ENCODE measurements at regions not wholly inside any gene's neighbourhood (a gene's known extent, or its start where the extent isn't known, plus 50 kb on each side); places are given as distances from the start of the nearest gene placed in this dataset.

GRCh38 chr21:21605521-21605920 lies 607.3 kb downstream of the NCAM2 start:
- H3K27ac ChIP-seq, result no peak overlapping the region
- TF ChIP-seq, protein P1, sequence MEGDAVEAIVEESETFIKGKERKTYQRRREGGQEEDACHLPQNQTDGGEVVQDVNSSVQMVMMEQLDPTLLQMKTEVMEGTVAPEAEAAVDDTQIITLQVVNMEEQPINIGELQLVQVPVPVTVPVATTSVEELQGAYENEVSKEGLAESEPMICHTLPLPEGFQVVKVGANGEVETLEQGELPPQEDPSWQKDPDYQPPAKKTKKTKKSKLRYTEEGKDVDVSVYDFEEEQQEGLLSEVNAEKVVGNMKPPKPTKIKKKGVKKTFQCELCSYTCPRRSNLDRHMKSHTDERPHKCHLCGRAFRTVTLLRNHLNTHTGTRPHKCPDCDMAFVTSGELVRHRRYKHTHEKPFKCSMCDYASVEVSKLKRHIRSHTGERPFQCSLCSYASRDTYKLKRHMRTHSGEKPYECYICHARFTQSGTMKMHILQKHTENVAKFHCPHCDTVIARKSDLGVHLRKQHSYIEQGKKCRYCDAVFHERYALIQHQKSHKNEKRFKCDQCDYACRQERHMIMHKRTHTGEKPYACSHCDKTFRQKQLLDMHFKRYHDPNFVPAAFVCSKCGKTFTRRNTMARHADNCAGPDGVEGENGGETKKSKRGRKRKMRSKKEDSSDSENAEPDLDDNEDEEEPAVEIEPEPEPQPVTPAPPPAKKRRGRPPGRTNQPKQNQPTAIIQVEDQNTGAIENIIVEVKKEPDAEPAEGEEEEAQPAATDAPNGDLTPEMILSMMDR (IDR thresholded peaks at IDR 0.05), result no peak
- DNase-seq (ENCODE audit: low spot score), result no peak
- H3K4me3 ChIP-seq, result no peak overlapping the region

- no peak for DNase-seq (ENCODE audit: low spot score)
- Histone ChIP-seq H3K4me3 (no peak overlapping the region), H3K27ac (no peak overlapping the region)
- TF ChIP-seq, protein P1 (IDR thresholded peaks at IDR 0.05), result no peak
Observed at GRCh38 chr21:21606041-21606440, 607.8 kb downstream of the NCAM2 start.

- no peak overlapping the region for H3K4me3 ChIP-seq
- DNase-seq (ENCODE audit: low spot score), result no peak
- H3K27ac ChIP-seq, result no peak overlapping the region
- TF ChIP-seq, protein P1 (IDR thresholded peaks at IDR 0.05), result no peak
Observed at GRCh38 chr21:21612466-21612865, 614.3 kb downstream of the NCAM2 start.

GRCh38 chr21:21614966-21615365 lies 616.8 kb downstream of the NCAM2 start:
- DNase-seq (ENCODE audit: low spot score), result no peak

DNA sequence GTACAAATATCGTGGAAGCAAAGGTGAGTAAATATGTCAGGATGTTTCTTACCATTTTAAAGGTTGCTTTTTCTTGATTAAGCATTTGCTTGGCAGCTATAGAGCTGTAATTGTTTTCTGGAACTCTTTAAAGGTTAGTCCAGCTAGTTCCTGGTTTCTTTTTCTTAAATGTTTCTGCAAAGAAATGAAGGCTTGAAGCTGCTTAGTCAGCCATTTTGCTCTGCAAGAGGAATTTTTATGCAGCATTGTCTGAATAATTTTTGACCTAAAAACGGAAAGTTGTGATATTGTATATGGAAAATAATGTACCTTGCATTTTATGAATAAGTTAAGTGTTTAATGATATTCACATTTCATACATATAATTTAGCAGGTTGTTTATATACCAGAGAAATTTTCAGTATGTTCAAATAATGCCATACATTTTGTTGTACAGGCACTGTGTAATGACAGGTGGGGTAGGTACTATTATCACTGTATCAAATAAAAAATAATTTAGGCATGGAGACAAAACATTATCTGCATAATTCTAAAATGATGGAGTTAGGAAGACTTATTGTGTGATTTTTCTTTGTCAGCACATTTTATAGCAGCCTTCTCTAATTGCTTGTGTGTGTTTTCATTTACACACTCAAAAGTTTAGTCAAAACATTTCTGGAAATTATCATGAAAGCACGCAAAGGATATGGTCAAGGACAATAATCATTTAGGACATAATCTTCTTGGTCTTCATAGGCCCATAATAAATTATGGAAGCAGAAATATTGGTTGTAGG lies 624.4 kb downstream of the NCAM2 start:
- DNase-seq (ENCODE audit: low spot score), result no peak
- Histone ChIP-seq H3K27ac (no peak overlapping the region), H3K4me3 (no peak overlapping the region)
- TF ChIP-seq, protein P1 (IDR thresholded peaks at IDR 0.05), result no peak

More at GRCh38 chr21:21614966-21615365, 616.8 kb downstream of the NCAM2 start:
- Histone ChIP-seq H3K4me3 (no peak overlapping the region), H3K27ac (no peak overlapping the region)
- TF ChIP-seq, protein P1 (IDR thresholded peaks at IDR 0.05), result no peak

DNA sequence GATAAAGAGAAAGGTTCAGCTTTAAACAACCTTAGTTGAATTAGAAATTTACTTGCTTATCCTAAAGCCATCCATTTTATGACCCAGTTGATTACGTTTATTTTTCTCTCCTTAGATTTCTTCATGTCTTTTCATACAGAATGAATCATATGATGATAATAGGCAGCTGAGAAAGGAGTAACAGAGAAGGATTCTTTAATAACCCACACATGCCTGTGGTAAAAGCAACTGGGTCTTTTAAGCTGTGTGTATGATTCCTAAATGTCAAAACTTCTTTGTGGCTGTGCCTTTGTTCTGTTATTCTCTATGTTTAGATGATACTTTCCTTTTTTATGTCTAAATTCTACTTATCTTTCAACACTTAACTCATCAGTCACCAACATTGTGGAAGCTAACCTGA lies 626.5 kb downstream of the NCAM2 start:
- Histone ChIP-seq H3K27ac (no peak overlapping the region), H3K4me3 (no peak overlapping the region)
- TF ChIP-seq, protein P1 (IDR thresholded peaks at IDR 0.05), result no peak
- DNase-seq (ENCODE audit: low spot score), result no peak

DNA sequence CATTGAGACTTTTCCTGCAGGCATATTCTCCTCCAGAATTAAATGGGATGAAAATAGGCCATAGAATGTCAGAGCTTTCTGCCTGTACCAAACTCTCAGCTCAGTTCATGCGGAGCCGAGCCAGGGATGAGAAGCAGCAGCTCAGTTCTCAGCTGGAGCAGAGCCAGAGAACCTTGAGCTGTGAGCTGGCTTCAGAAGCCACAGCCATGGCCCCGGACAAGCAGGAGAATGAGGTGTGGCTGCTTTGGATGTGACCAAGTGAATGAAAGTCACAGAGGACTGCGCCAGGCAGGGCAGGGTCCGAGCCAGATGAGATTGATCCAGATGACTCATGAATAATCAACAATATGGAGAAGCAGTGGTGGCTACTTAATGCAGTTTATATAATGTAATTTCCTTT lies 633.8 kb downstream of the NCAM2 start:
- no peak overlapping the region for H3K27ac ChIP-seq
- H3K4me3 ChIP-seq, result no peak overlapping the region
- TF ChIP-seq, protein P1 (IDR thresholded peaks at IDR 0.05), result no peak
- no peak for DNase-seq (ENCODE audit: low spot score)

Data from coronary artery (tissue), 2 donors.